ENCODE measurements at regions not wholly inside any gene's neighbourhood (a gene's known extent, or its start where the extent isn't known, plus 50 kb on each side); places are given as distances from the start of the nearest gene placed in this dataset.

- no peak overlapping the region for H3K27ac ChIP-seq
- TF ChIP-seq, protein P1, sequence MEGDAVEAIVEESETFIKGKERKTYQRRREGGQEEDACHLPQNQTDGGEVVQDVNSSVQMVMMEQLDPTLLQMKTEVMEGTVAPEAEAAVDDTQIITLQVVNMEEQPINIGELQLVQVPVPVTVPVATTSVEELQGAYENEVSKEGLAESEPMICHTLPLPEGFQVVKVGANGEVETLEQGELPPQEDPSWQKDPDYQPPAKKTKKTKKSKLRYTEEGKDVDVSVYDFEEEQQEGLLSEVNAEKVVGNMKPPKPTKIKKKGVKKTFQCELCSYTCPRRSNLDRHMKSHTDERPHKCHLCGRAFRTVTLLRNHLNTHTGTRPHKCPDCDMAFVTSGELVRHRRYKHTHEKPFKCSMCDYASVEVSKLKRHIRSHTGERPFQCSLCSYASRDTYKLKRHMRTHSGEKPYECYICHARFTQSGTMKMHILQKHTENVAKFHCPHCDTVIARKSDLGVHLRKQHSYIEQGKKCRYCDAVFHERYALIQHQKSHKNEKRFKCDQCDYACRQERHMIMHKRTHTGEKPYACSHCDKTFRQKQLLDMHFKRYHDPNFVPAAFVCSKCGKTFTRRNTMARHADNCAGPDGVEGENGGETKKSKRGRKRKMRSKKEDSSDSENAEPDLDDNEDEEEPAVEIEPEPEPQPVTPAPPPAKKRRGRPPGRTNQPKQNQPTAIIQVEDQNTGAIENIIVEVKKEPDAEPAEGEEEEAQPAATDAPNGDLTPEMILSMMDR (IDR thresholded peaks at IDR 0.05) = no peak
- TF ChIP-seq POLR2A (IDR thresholded peaks at IDR 0.05) = no peak
- intact Hi-C loops (cut with DNase I) = no loop called here
- WGBS, 2 donors = 69 to 83% methylated on average over 3 to 4 of the region's 4 CpGs
- H3K9me3 ChIP-seq = no peaks in the 10 kb centered on the region
- no peaks in the 10 kb centered on the region for H3K27me3 ChIP-seq
- ATAC-seq (no peak), DNase-seq (no peak)
- H3K4me3 ChIP-seq = no peak overlapping the region
- H3K36me3 ChIP-seq (replicated peaks in 1 of 2; ENCODE audit: insufficient read depth in 1 of 2, low read depth in 2 of 2) = no peaks in the 10 kb centered on the region
- peaks cover 6% of the 10 kb centered on the region for H3K4me1 ChIP-seq
Measured at GRCh38 chr10:28459453-28460144, 73.3 kb upstream of the WAC start.

- no peaks in the 10 kb centered on the region for H3K27me3 ChIP-seq
- H3K4me3 ChIP-seq = no peak overlapping the region
- TF ChIP-seq, protein P1 (IDR thresholded peaks at IDR 0.05) = no peak
- no peak for TF ChIP-seq POLR2A (IDR thresholded peaks at IDR 0.05)
- DNase-seq (no peak), ATAC-seq (no peak)
- intact Hi-C loops (cut with DNase I) = no loop called here
- no peaks in the 10 kb centered on the region for H3K9me3 ChIP-seq
- H3K36me3 ChIP-seq (replicated peaks in 1 of 2; ENCODE audit: insufficient read depth in 1 of 2, low read depth in 2 of 2) = no peaks in the 10 kb centered on the region
- H3K27ac ChIP-seq = peak overlapping the region in 3 of 4 donors; percentile 34 to 68 (median 49)
- H3K4me1 ChIP-seq = peaks cover 6% of the 10 kb centered on the region
- WGBS, 2 donors = 47 to 52% methylated on average over 2 of the region's 2 CpGs
Measured at GRCh38 chr10:28463141-28463540, 69.8 kb upstream of the WAC start.

DNA sequence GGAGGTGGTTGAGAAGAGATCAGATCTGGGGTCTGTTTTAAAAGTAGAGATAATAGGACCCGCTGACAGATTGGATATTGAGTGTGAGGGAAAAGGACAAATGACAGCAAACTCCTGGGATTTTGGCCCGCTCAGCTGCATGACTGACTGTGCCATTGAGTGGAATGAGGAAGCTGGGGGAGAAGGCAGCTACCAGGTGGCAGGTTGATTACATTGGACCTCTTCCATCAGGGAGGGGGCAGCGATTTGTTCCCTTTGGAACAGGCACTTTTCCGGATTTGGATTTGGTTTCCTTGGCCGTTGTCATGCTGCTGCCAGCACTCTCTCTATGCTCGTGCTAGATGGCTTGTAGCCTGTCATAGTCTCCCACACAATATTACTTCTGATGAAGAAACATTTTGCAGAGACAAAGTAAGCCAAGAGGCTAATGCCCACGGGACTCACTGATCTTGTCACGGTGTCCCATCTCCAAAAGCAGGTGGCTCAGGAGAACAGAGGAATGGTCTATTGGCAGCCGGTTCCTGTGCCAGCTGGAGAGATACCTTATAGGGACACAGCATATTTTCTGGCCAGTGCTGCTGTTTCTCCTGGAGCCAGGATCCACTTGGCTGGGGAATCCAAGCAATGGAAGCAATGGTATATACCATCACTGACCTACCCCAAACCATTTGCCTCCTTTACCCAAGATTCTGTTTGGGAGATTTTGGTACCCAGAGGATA is 69.1 kb upstream of the WAC start:
- intact Hi-C loops (cut with DNase I) = no loop called here
- H3K4me3 ChIP-seq = no peak overlapping the region
- WGBS, 2 donors = 29 to 39% methylated on average over 6 to 9 of the region's 9 CpGs

GRCh38 chr10:28467615-28468014 is 65.3 kb upstream of the WAC start:
- Histone ChIP-seq H3K9me3 (no peaks in the 10 kb centered on the region), H3K27ac (no peak overlapping the region), H3K36me3 (replicated peaks in 1 of 2; ENCODE audit: insufficient read depth in 1 of 2, low read depth in 2 of 2) (no peaks in the 10 kb centered on the region), H3K4me1 (peaks cover 6% of the 10 kb centered on the region), H3K27me3 (no peaks in the 10 kb centered on the region), H3K4me3 (no peak overlapping the region)
- intact Hi-C loops (cut with DNase I) = no loop called here
- DNase-seq (no peak), ATAC-seq (no peak)
- 68 to 73% methylated on average over 5 of the region's 5 CpGs for WGBS, 2 donors
- TF ChIP-seq, protein P1 (IDR thresholded peaks at IDR 0.05) = no peak
- TF ChIP-seq POLR2A (IDR thresholded peaks at IDR 0.05) = no peak

More for the DNA sequence above, 69.1 kb upstream of the WAC start:
- H3K9me3 ChIP-seq = no peaks in the 10 kb centered on the region
- no peaks in the 10 kb centered on the region for H3K36me3 ChIP-seq (replicated peaks in 1 of 2; ENCODE audit: insufficient read depth in 1 of 2, low read depth in 2 of 2)
- no peaks in the 10 kb centered on the region for H3K27me3 ChIP-seq
- TF ChIP-seq, protein P1 (IDR thresholded peaks at IDR 0.05) = no peak
- TF ChIP-seq POLR2A (IDR thresholded peaks at IDR 0.05) = no peak
- peak overlapping the region in 3 of 4 donors; percentile 34 to 68 (median 49) for H3K27ac ChIP-seq
- peaks cover 6% of the 10 kb centered on the region for H3K4me1 ChIP-seq
- ATAC-seq (peak; percentile 92), DNase-seq (peak; percentile 51 to 77 (median 66))

All from body of pancreas (tissue), 4 donors.